Activated naive CD4-positive, alpha-beta T cell treated with anti-CD3 and anti-CD28 coated beads, Interleukin-2, amount 10 ng/mL, durations not matched to agents 7 days and 5 days (primary cell): ENCODE measurements at regions not wholly inside any gene's neighbourhood (a gene's known extent, or its start where the extent isn't known, plus 50 kb on each side); places are given as distances from the start of the nearest gene placed in this dataset.

ENCODE experiments used
- CTCF ChIA-PET: fragments of 350-600 bp; sonication (Branson Sonifier 250); formaldehyde crosslinking; loops from one replicate; lab custom pipeline; 2021; ENCODE audit warnings: antibody characterized with exemption; lab: Charles Lee
- DNase-seq: peaks from one replicate; pipeline ENCODE4 v3.0.0-alpha.2; 2020
- H3K27ac Mint-ChIP-seq: one replicate; pipeline ENCODE4 v1.8.0; 2021; ENCODE audit warnings: mild to moderate bottlenecking, moderate library complexity, mixed read lengths
- H3K27me3 Mint-ChIP-seq: one replicate; pipeline ENCODE4 v1.8.0; 2021; ENCODE audit warnings: mild to moderate bottlenecking, mixed read lengths
- H3K36me3 Mint-ChIP-seq: one replicate; pipeline ENCODE4 v1.8.0; 2021; ENCODE audit warnings: mixed read lengths
- H3K4me1 Mint-ChIP-seq: one replicate; pipeline ENCODE4 v1.8.0; 2021; ENCODE audit warnings: mixed read lengths
- H3K4me3 Mint-ChIP-seq: one replicate; pipeline ENCODE4 v1.8.0; 2021; ENCODE audit warnings: mild to moderate bottlenecking, moderate library complexity, mixed read lengths
- H3K9me3 Mint-ChIP-seq: one replicate; pipeline ENCODE4 v1.8.0; 2021; ENCODE audit warnings: mixed read lengths

- CTCF ChIA-PET: no interaction called here
- Mint-ChIP-seq H3K36me3 (no peaks in the 10 kb centered on the region), H3K27me3 (peaks cover 34% of the 10 kb centered on the region), H3K4me3 (no peak overlapping the region), H3K4me1 (no peaks in the 10 kb centered on the region), H3K27ac (no peak overlapping the region), H3K9me3 (no peaks in the 10 kb centered on the region)
- no peak for DNase-seq
These were observed 200.5 kb downstream of the KLF13 start for GRCh38 chr15:31526916-31527690.

GRCh38 chr15:31528846-31529245, 202.2 kb downstream of the KLF13 start:
- Mint-ChIP-seq H3K4me1 (no peaks in the 10 kb centered on the region), H3K4me3 (no peak overlapping the region), H3K9me3 (no peaks in the 10 kb centered on the region), H3K27ac (no peak overlapping the region), H3K36me3 (no peaks in the 10 kb centered on the region), H3K27me3 (peaks cover 25% of the 10 kb centered on the region)
- DNase-seq: no peak
- CTCF ChIA-PET: interaction anchor here (1.0 kb wide), 1 partner anchor 314 kb away, joined by 3 read pairs; no protein-coding TSS in a partner anchor

- Mint-ChIP-seq H3K27ac (no peak overlapping the region), H3K27me3 (peaks cover 36% of the 10 kb centered on the region), H3K36me3 (no peaks in the 10 kb centered on the region), H3K9me3 (no peaks in the 10 kb centered on the region), H3K4me3 (no peak overlapping the region), H3K4me1 (no peaks in the 10 kb centered on the region)
- DNase-seq: no peak
- CTCF ChIA-PET: no interaction called here
These were observed 211.3 kb downstream of the KLF13 start for GRCh38 chr15:31537770-31538592.

DNA sequence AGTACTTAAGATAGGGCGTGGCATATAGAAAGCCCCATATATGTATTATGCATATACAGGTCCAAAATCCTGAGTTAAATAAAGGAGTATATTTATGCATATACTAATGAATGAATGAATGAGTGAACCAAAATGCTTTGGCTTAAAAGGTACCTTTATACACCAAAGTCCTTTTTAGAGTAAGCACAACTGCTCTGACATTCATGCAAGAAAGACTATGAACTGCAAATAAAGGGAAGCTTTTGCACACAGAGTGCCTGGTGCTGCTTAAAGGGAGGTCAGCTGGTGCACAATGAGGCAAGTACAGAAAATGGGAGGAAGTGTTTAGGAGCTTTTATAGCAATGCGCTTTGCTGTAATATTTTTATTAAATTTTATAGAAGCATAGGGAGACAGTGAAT, 214.0 kb downstream of the KLF13 start:
- no peaks in the 10 kb centered on the region for H3K9me3 Mint-ChIP-seq
- H3K4me1 Mint-ChIP-seq: no peaks in the 10 kb centered on the region
- no peak overlapping the region for H3K4me3 Mint-ChIP-seq
- peaks cover 41% of the 10 kb centered on the region for H3K27me3 Mint-ChIP-seq
- CTCF ChIA-PET: no interaction called here
- H3K36me3 Mint-ChIP-seq: no peaks in the 10 kb centered on the region
- no peak for DNase-seq
- H3K27ac Mint-ChIP-seq: no peak overlapping the region

GRCh38 chr15:31544361-31544760, 217.7 kb downstream of the KLF13 start:
- Mint-ChIP-seq H3K27ac (no peak overlapping the region), H3K36me3 (no peaks in the 10 kb centered on the region), H3K27me3 (peaks cover 25% of the 10 kb centered on the region), H3K9me3 (no peaks in the 10 kb centered on the region), H3K4me3 (no peak overlapping the region), H3K4me1 (no peaks in the 10 kb centered on the region)
- no peak for DNase-seq
- CTCF ChIA-PET: no interaction called here

GRCh38 chr15:31545257-31545656, 218.6 kb downstream of the KLF13 start:
- no peak for DNase-seq
- H3K4me1 Mint-ChIP-seq: no peaks in the 10 kb centered on the region
- no peaks in the 10 kb centered on the region for H3K36me3 Mint-ChIP-seq
- peaks cover 22% of the 10 kb centered on the region for H3K27me3 Mint-ChIP-seq
- CTCF ChIA-PET: no interaction called here
- H3K9me3 Mint-ChIP-seq: no peaks in the 10 kb centered on the region
- no peak overlapping the region for H3K27ac Mint-ChIP-seq
- H3K4me3 Mint-ChIP-seq: no peak overlapping the region

GRCh38 chr15:31550211-31550977, 223.8 kb downstream of the KLF13 start:
- Mint-ChIP-seq H3K27ac (no peak overlapping the region), H3K36me3 (no peaks in the 10 kb centered on the region), H3K4me1 (no peaks in the 10 kb centered on the region), H3K9me3 (no peaks in the 10 kb centered on the region), H3K27me3 (peaks cover 22% of the 10 kb centered on the region), H3K4me3 (no peak overlapping the region)
- CTCF ChIA-PET: no interaction called here
- no peak for DNase-seq

GRCh38 chr15:31551323-31551722, 224.7 kb downstream of the KLF13 start:
- CTCF ChIA-PET: no interaction called here
- no peak overlapping the region for H3K4me3 Mint-ChIP-seq
- no peak for DNase-seq
- H3K9me3 Mint-ChIP-seq: no peaks in the 10 kb centered on the region
- no peak overlapping the region for H3K27ac Mint-ChIP-seq
- H3K36me3 Mint-ChIP-seq: no peaks in the 10 kb centered on the region
- no peaks in the 10 kb centered on the region for H3K4me1 Mint-ChIP-seq
- peaks cover 23% of the 10 kb centered on the region for H3K27me3 Mint-ChIP-seq

DNA sequence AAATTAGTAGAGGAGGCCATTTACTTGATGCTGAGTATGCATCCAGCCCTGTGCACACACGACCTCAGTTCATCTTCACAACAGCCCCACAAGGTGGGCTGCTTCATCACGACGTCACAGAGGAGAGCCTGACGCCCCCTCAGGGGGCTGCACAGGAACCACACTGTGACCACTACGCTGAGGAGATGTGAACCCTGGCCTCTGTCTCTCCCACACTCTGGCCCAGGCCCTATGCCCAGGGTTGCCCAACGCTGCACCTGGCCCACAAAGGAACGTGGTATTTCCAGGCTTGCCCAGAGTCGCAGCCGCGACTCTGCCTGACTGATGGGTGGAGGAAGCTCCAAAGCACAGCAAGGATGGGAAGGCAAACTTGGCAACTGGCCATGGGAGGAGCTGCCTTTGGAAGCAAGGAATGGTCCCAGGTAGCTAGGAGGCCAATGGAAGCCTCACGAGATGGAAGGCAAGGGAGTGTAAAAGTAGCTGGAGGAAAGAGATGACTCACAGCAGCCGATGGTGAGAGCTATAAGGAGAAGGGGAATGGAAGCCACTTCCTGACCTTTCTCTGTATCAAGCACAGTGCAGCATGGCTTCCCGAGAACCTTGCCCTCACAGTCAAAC, 226.0 kb downstream of the KLF13 start:
- Mint-ChIP-seq H3K27ac (no peak overlapping the region), H3K4me1 (no peaks in the 10 kb centered on the region), H3K4me3 (no peak overlapping the region), H3K36me3 (no peaks in the 10 kb centered on the region), H3K27me3 (peaks cover 23% of the 10 kb centered on the region), H3K9me3 (no peaks in the 10 kb centered on the region)
- no peak for DNase-seq
- CTCF ChIA-PET: no interaction called here

- no peak for DNase-seq
- H3K4me1 Mint-ChIP-seq: no peaks in the 10 kb centered on the region
- H3K36me3 Mint-ChIP-seq: no peaks in the 10 kb centered on the region
- no peak overlapping the region for H3K27ac Mint-ChIP-seq
- CTCF ChIA-PET: no interaction called here
- H3K27me3 Mint-ChIP-seq: peaks cover 23% of the 10 kb centered on the region
- no peak overlapping the region for H3K4me3 Mint-ChIP-seq
- no peaks in the 10 kb centered on the region for H3K9me3 Mint-ChIP-seq
These were observed 227.6 kb downstream of the KLF13 start for GRCh38 chr15:31554261-31554660.

DNA sequence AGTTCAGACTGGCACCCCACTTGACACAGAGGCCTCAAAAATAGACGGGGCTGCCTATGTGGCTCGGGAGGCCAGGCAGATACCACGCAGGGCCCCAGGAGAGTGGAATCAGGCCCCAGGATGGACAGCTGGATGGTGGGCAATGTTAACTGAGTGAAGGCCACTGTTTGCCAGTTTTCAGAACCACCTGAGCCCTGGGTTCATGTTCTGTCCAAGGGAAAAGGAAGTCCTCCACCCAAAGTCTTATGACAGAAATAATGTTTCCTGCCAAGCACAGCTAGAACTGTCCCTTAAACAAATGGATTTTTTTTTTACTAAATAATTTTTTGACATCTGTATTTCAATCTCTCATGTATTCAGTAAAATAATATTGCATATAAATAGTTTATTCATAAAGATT, 228.4 kb downstream of the KLF13 start:
- Mint-ChIP-seq H3K27me3 (peaks cover 23% of the 10 kb centered on the region), H3K4me3 (no peak overlapping the region), H3K9me3 (no peaks in the 10 kb centered on the region), H3K27ac (no peak overlapping the region), H3K36me3 (no peaks in the 10 kb centered on the region), H3K4me1 (no peaks in the 10 kb centered on the region)
- DNase-seq: no peak
- CTCF ChIA-PET: no interaction called here

DNA sequence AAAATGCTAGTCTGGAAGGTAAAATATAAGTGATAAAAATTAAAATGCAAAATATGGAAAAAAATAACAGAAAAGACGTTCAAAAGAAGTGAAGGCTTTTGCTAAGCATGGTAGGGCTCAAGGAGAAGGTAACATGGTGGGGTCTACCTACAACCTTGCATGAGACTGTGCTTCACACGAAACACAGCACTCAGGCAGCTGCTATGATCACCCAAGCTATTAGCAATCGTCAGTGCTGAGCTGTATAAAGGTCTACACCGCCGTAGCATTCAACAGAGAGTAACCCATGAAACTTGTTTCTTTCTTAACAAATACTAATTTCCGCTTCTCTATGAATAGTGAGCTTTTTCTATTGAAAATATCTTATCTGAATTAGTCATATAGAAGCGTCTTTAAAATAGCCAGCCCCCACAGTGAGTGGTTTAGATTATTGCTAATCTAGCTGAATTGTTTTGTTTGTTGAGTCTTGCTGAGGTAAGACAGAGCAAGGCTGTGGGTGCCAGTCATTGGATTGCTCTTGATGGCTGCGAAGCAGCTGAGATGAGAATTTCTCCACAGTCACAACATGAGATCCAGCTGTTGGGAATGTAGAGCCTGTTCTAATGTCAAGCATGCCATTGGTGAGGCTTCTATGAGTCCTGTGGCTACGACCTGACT, 230.0 kb downstream of the KLF13 start:
- Mint-ChIP-seq H3K4me1 (no peaks in the 10 kb centered on the region), H3K27ac (no peak overlapping the region), H3K9me3 (no peaks in the 10 kb centered on the region), H3K27me3 (peaks cover 24% of the 10 kb centered on the region), H3K36me3 (no peaks in the 10 kb centered on the region), H3K4me3 (no peak overlapping the region)
- no peak for DNase-seq
- CTCF ChIA-PET: interaction anchor here (0.8 to 1.0 kb wide), 2 partner anchors 25 to 32 kb away, joined by 3 read pairs; no protein-coding TSS in a partner anchor

- no peaks in the 10 kb centered on the region for H3K36me3 Mint-ChIP-seq
- H3K4me1 Mint-ChIP-seq: no peaks in the 10 kb centered on the region
- CTCF ChIA-PET: no interaction called here
- H3K4me3 Mint-ChIP-seq: no peak overlapping the region
- DNase-seq: no peak
- no peaks in the 10 kb centered on the region for H3K9me3 Mint-ChIP-seq
- peaks cover 20% of the 10 kb centered on the region for H3K27me3 Mint-ChIP-seq
- no peak overlapping the region for H3K27ac Mint-ChIP-seq
These were observed 231.3 kb downstream of the KLF13 start for GRCh38 chr15:31557899-31558298.
